ENCODE measurements at regions not wholly inside any gene's neighbourhood (a gene's known extent, or its start where the extent isn't known, plus 50 kb on each side); places are given as distances from the start of the nearest gene placed in this dataset.

DNA sequence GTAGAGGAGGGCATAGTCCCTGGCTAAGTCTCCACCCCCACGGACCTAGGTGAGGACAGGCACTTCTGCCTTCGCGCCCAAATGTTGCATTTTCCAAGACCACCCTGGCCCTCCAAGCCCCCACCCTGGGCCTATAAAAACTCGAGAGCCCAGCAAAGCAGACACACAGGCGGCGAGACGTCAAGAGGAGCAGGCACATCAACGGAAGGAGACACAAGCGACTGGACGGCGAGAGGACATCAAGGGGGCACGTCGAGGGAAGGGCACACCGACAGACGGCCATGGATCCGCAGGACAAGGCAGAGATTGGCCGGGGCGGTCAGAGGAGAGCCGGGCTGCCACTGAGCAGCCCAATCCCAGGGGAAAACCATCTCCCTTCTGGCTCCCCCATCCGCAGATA, 348.0 kb downstream of the MTRR start:
- 52% methylated on average over 20 of the region's 20 CpGs for WGBS (ENCODE audit: insufficient coverage, insufficient replicate concordance, low lambda C conversion rate, missing lambda C conversion rate)
- H3K4me1 ChIP-seq (ENCODE audit: control insufficient read depth, insufficient read depth, low read length), result no peaks in the 10 kb centered on the region
- RAD21 ChIA-PET (ENCODE audit: unreplicated experiment), result no interaction called here
- ATAC-seq, result no peak
- no peaks in the 10 kb centered on the region for H3K36me3 ChIP-seq (ENCODE audit: control insufficient read depth in 2 of 2, insufficient read depth in 2 of 2, low read length in 1 of 2)
- no peak for TF ChIP-seq PAX8 (IDR thresholded peaks at IDR 0.05)
- no peak for TF ChIP-seq HDGF (IDR thresholded peaks at IDR 0.05)
- no peak for TF ChIP-seq BACH1 (IDR thresholded peaks at IDR 0.05; ENCODE audit: borderline replicate concordance)
- no peak for TF ChIP-seq MTA2 (IDR thresholded peaks at IDR 0.05; ENCODE audit: low read depth)
- no peak overlapping the region for H3K4me3 ChIP-seq
- CTCF ChIA-PET, result no interaction called here
- SMC1A ChIA-PET (ENCODE audit: uncharacterized antibody, unreplicated experiment), result no interaction called here
- no peak overlapping the region for H2AFZ ChIP-seq (ENCODE audit: control insufficient read depth, low read depth, low read length)
- no peak for FAIRE-seq
- no peak overlapping the region for H3K27ac ChIP-seq (ENCODE audit: control insufficient read depth, insufficient read depth)
- H3K79me2 ChIP-seq (ENCODE audit: control insufficient read depth, insufficient read depth, low read length), result no peaks in the 10 kb centered on the region
- no peaks in the 10 kb centered on the region for H3K27me3 ChIP-seq (replicated peaks in 1 of 2; ENCODE audit: control insufficient read depth in 2 of 2, insufficient read depth in 2 of 2, low read length in 1 of 2)
- in situ Hi-C loops (cut with MboI) (no loop called here), intact Hi-C loops (cut with micrococcal nuclease; ENCODE audit: unreplicated experiment) (no loop called here)
- no TSS peak for BruUV-seq (replicated peaks)
- no peaks in the 10 kb centered on the region for H4K20me1 ChIP-seq (ENCODE audit: control insufficient read depth, insufficient read depth)
- H3K4me2 ChIP-seq (ENCODE audit: control insufficient read depth, insufficient read depth), result no peak overlapping the region
- no peak for DNase-seq (ENCODE audit: low read depth, low spot score)
- H3K9ac ChIP-seq (ENCODE audit: control insufficient read depth, insufficient read depth, low read length), result no peak overlapping the region
- POLR2A ChIA-PET, result no interaction called here
- H3K9me3 ChIP-seq (replicated peaks; ENCODE audit: control insufficient read depth, insufficient read depth, low read length), result no peaks in the 10 kb centered on the region

DNA sequence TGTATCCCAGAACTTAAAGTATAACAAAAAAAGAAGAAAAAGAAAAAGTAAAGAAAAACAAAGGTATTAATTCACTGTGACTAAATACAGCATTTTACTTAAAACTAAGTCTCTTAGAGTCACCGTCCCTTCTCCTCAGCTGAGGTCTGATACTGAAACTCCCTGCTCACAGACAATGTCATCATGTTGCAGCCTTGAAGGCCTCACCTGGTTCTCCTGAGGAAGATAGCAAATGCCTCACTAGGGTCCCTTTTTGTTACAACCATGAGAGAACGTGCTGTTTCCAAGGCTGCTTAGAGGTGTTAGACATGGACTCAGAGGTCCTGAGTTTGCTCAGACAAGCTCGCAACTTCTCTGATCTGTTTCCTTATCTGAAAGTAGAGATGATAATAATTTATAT, 357.2 kb downstream of the MTRR start:
- no peaks in the 10 kb centered on the region for H3K36me3 ChIP-seq (ENCODE audit: control insufficient read depth in 2 of 2, insufficient read depth in 2 of 2, low read length in 1 of 2)
- no peak for FAIRE-seq
- POLR2A ChIA-PET, result no interaction called here
- ATAC-seq, result no peak
- H3K4me2 ChIP-seq (ENCODE audit: control insufficient read depth, insufficient read depth), result no peak overlapping the region
- CTCF ChIA-PET, result no interaction called here
- intact Hi-C loops (cut with micrococcal nuclease; ENCODE audit: unreplicated experiment), result no loop called here
- no peak overlapping the region for H3K9ac ChIP-seq (ENCODE audit: control insufficient read depth, insufficient read depth, low read length)
- H2AFZ ChIP-seq (ENCODE audit: control insufficient read depth, low read depth, low read length), result no peak overlapping the region
- H3K27ac ChIP-seq (ENCODE audit: control insufficient read depth, insufficient read depth), result no peak overlapping the region
- BruUV-seq (replicated peaks), result no TSS peak
- H3K4me1 ChIP-seq (ENCODE audit: control insufficient read depth, insufficient read depth, low read length), result no peaks in the 10 kb centered on the region
- TF ChIP-seq CBFB (IDR thresholded peaks at IDR 0.05; ENCODE audit: low read depth), result no peak
- TF ChIP-seq ATF3 (IDR thresholded peaks at IDR 0.05; ENCODE audit: borderline replicate concordance, extremely low read depth, low read depth, low read length), result no peak
- no peak for TF ChIP-seq IRF3 (IDR thresholded peaks at IDR 0.05)
- TF ChIP-seq, protein P1, sequence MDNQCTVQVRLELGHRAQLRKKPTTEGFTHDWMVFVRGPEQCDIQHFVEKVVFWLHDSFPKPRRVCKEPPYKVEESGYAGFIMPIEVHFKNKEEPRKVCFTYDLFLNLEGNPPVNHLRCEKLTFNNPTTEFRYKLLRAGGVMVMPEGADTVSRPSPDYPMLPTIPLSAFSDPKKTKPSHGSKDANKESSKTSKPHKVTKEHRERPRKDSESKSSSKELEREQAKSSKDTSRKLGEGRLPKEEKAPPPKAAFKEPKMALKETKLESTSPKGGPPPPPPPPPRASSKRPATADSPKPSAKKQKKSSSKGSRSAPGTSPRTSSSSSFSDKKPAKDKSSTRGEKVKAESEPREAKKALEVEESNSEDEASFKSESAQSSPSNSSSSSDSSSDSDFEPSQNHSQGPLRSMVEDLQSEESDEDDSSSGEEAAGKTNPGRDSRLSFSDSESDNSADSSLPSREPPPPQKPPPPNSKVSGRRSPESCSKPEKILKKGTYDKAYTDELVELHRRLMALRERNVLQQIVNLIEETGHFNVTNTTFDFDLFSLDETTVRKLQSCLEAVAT (IDR thresholded peaks at IDR 0.05), result no peak
- no peak for TF ChIP-seq CEBPB (IDR thresholded peaks at IDR 0.05; ENCODE audit: borderline replicate concordance in 1 of 2, low read depth in 2 of 2, low read length in 2 of 2)
- no peak for TF ChIP-seq TAF1 (IDR thresholded peaks at IDR 0.05; ENCODE audit: borderline replicate concordance, low read depth, low read length)
- TF ChIP-seq CHD4 (IDR thresholded peaks at IDR 0.05), result no peak
- H3K79me2 ChIP-seq (ENCODE audit: control insufficient read depth, insufficient read depth, low read length), result no peaks in the 10 kb centered on the region
- 34% methylated on average over 3 of the region's 3 CpGs for WGBS (ENCODE audit: insufficient coverage, insufficient replicate concordance, low lambda C conversion rate, missing lambda C conversion rate)
- no peak for DNase-seq (ENCODE audit: low read depth, low spot score)
- H3K9me3 ChIP-seq (replicated peaks; ENCODE audit: control insufficient read depth, insufficient read depth, low read length), result no peaks in the 10 kb centered on the region
- no peaks in the 10 kb centered on the region for H3K27me3 ChIP-seq (replicated peaks in 1 of 2; ENCODE audit: control insufficient read depth in 2 of 2, insufficient read depth in 2 of 2, low read length in 1 of 2)
- H4K20me1 ChIP-seq (ENCODE audit: control insufficient read depth, insufficient read depth), result no peaks in the 10 kb centered on the region
- RAD21 ChIA-PET (ENCODE audit: unreplicated experiment), result no interaction called here
- in situ Hi-C loops (cut with MboI), result no loop called here
- SMC1A ChIA-PET (ENCODE audit: uncharacterized antibody, unreplicated experiment), result no interaction called here
- H3K4me3 ChIP-seq, result no peak overlapping the region

All from GM12878 (cell line).